Prostate gland (tissue), 2 donors: ENCODE measurements at regions not wholly inside any gene's neighbourhood (a gene's known extent, or its start where the extent isn't known, plus 50 kb on each side); places are given as distances from the start of the nearest gene placed in this dataset.

Experiments used
- DNase-seq: peaks from one replicate; pipeline ENCODE4 v3.0.0-alpha.2; 2019; ENCODE audit warnings: low spot score
- H3K27ac ChIP-seq, 2 donors: fragments of 200-600 bp; sonication (generic); 2 replicates each; pipeline ENCODE4 v1.5.1; 2017 to 2019
- H3K27me3 ChIP-seq: fragments of 200-600 bp; sonication (generic); replicated peaks from 2 replicates; pipeline ENCODE4 v1.5.1; 2019; ENCODE audit not compliant: insufficient read depth
- H3K36me3 ChIP-seq, 2 donors: fragments of 200-600 bp; sonication (generic); 1 replicate in 1 of 2; 2 replicates in 1 of 2; pipeline versions ENCODE4 v1.5.1 to v1.8.1; 2017 to 2019
- H3K4me1 ChIP-seq: fragments of 200-600 bp; sonication (generic); replicated peaks from 2 replicates; pipeline ENCODE4 v1.5.1; 2019
- H3K4me3 ChIP-seq, 2 donors: fragments of 200-600 bp; sonication (generic); 2 replicates each; pipeline ENCODE4 v1.5.1; 2017 to 2019
- H3K9me3 ChIP-seq: fragments of 200-600 bp; sonication (generic); 2 replicates; pipeline ENCODE4 v1.5.1; 2017
- POLR2A ChIP-seq: fragments of 450-650 bp; IDR thresholded peaks from one replicate; pipeline ENCODE4 v1.6.1; 2016; ENCODE audit warnings: antibody characterized with exemption, mild to moderate bottlenecking
- POLR2AphosphoS5 ChIP-seq: sonication (generic); formaldehyde crosslinking; IDR thresholded peaks from one replicate; pipeline ENCODE4 v1.6.1; 2017; ENCODE audit warnings: antibody characterized with exemption
- WGBS: methylation state at CpG from one replicate; pipeline ENCODE4 v1.1.5; 2018; 5-methylcytosine and 5-hydroxymethylcytosine counted together
- intact Hi-C: fragments of 100-400 bp; cut with DNase I; formaldehyde crosslinking; loops from one replicate; pipeline ENCODE4 v1.14.2; 2022
- TF ChIP-seq, protein P1 (sequence below), 4 experiments: fragments of 200-600 bp in 2 of 4; fragments of 450-650 bp in 2 of 4; sonication (generic) in 2 of 4; IDR thresholded peaks; 1 replicate in 3 of 4; 2 replicates in 1 of 4; pipeline ENCODE4 v1.5.1; 2016 to 2019; ENCODE audit warnings: antibody characterized with exemption in 4 of 4, mild to moderate bottlenecking in 2 of 4, moderate library complexity in 2 of 4

DNA sequence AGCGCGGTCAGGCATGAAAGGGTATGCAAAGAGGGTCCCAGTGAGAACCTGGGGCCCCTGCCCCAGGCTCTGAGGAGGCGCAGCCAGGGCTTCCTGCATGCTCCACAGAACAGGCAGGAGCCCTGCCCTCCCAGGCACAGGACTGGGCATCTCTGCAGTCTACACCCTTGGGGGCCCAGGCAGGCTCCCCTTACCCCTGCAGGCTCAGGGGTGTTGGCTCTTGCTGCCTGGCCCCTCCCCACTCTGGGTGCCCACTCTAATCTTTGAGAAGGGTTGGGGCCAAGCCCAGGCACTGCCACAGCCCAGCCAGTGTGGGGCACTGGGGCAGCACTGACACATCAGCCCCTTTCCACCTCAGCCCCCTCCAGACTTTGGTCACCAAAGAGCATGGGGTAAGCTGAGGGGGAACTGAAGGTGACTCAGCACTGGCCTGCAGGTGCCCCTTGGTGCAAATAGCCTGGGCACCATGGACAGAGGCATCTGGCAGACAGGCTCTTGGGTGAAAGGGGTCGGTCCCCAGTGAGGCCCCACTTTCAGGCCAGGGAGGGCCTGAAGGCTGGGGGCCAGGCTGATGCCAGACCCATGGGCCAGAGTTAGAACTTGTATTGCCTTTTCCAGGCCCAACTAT, 73.4 kb downstream of the NPAP1 start:
- Histone ChIP-seq H3K27me3 (no peaks in the 10 kb centered on the region), H3K27ac (no peak overlapping the region), H3K9me3 (no peaks in the 10 kb centered on the region), H3K4me3 (no peak overlapping the region), H3K4me1 (no peaks in the 10 kb centered on the region), H3K36me3 (no peaks in the 10 kb centered on the region)
- intact Hi-C loops: no loop called here
- WGBS: 93% methylated on average over 4 of the region's 4 CpGs
- DNase-seq: no peak
- TF ChIP-seq, protein P1, sequence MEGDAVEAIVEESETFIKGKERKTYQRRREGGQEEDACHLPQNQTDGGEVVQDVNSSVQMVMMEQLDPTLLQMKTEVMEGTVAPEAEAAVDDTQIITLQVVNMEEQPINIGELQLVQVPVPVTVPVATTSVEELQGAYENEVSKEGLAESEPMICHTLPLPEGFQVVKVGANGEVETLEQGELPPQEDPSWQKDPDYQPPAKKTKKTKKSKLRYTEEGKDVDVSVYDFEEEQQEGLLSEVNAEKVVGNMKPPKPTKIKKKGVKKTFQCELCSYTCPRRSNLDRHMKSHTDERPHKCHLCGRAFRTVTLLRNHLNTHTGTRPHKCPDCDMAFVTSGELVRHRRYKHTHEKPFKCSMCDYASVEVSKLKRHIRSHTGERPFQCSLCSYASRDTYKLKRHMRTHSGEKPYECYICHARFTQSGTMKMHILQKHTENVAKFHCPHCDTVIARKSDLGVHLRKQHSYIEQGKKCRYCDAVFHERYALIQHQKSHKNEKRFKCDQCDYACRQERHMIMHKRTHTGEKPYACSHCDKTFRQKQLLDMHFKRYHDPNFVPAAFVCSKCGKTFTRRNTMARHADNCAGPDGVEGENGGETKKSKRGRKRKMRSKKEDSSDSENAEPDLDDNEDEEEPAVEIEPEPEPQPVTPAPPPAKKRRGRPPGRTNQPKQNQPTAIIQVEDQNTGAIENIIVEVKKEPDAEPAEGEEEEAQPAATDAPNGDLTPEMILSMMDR (IDR thresholded peaks at IDR 0.05): no peak
- TF ChIP-seq POLR2AphosphoS5 (no peak), POLR2A (no peak)

DNA sequence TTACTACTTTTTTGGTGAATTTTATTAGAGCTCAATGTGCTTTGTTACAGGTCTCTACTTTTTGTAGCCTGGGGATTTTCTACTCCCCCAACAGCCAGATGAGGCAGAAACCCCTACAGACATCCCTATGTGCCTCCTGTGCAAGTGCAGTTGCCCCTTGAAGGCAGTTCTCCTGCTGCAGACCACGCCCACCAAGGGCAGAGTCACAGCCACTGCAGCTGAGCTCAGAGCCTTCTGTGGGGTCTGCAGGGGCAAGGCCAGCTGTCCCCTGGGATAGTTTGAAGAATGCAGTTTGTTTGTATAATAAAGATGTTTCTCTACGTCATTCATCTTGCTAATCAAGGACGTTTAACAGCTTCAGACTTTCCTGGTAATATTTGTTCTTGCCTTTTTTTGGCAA, 76.8 kb downstream of the NPAP1 start:
- intact Hi-C loops: no loop called here
- Histone ChIP-seq H3K9me3 (no peaks in the 10 kb centered on the region), H3K27me3 (no peaks in the 10 kb centered on the region), H3K4me3 (no peak overlapping the region), H3K27ac (no peak overlapping the region), H3K4me1 (no peaks in the 10 kb centered on the region), H3K36me3 (no peaks in the 10 kb centered on the region)
- TF ChIP-seq POLR2AphosphoS5 (no peak), POLR2A (no peak)
- TF ChIP-seq, protein P1 (IDR thresholded peaks at IDR 0.05): no peak
- 49% methylated on average over 3 of the region's 3 CpGs for WGBS
- no peak for DNase-seq

DNA sequence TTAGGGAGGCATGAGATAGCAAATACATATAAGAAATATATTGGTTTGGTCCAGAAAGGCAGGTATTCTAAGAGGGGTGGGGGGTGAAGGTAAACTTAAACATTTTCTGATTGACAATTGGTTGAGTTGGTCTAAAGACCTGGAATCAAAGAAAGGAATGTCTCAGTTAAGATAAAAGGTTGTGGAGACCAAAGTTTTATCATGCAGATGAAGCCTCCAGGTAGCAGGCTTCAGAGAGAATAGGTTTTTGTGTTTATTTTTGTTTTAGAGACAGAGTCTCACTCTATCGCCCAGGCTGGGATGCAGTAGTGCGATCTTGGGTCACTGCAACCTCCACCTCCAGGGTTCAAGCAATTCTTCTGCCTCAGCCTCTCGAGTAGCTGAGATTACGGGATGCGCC, 80.5 kb downstream of the NPAP1 start:
- no peak overlapping the region for H3K4me3 ChIP-seq
- TF ChIP-seq, protein P1 (IDR thresholded peaks at IDR 0.05): no peak
- no peak for TF ChIP-seq POLR2A
- no peak for TF ChIP-seq POLR2AphosphoS5
- DNase-seq: no peak
- H3K27me3 ChIP-seq: no peaks in the 10 kb centered on the region
- H3K9me3 ChIP-seq: no peaks in the 10 kb centered on the region
- H3K36me3 ChIP-seq: no peaks in the 10 kb centered on the region
- intact Hi-C loops: no loop called here
- H3K27ac ChIP-seq: no peak overlapping the region
- no peaks in the 10 kb centered on the region for H3K4me1 ChIP-seq
- WGBS: 86% methylated on average over 5 of the region's 5 CpGs

DNA sequence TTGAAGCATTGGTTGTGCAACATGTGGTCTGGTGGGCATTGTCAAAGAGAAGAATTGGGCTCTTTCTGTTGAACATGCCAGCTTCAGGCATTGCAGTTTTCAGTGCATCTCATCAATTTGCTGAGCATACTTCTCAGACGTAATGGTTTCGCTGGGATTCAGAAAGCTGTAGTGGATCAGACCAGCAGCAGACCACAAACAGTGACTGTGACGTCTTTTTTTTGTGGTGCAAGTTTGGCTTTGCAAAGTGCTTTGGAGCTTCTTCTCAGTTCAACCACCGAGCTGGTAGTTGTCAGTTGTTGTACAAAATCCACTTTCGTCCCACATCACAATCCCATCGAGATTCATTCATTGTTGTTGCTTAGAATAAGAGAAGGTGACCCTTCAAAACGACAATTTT, 84.5 kb downstream of the NPAP1 start:
- no peaks in the 10 kb centered on the region for H3K27me3 ChIP-seq
- intact Hi-C loops: no loop called here
- DNase-seq: no peak
- H3K9me3 ChIP-seq: no peaks in the 10 kb centered on the region
- no peaks in the 10 kb centered on the region for H3K36me3 ChIP-seq
- H3K4me1 ChIP-seq: no peaks in the 10 kb centered on the region
- TF ChIP-seq POLR2AphosphoS5: no peak
- TF ChIP-seq, protein P1 (IDR thresholded peaks at IDR 0.05): no peak
- TF ChIP-seq POLR2A: no peak
- no peak overlapping the region for H3K27ac ChIP-seq
- WGBS: 79% methylated on average over 7 of the region's 7 CpGs
- H3K4me3 ChIP-seq: no peak overlapping the region

DNA sequence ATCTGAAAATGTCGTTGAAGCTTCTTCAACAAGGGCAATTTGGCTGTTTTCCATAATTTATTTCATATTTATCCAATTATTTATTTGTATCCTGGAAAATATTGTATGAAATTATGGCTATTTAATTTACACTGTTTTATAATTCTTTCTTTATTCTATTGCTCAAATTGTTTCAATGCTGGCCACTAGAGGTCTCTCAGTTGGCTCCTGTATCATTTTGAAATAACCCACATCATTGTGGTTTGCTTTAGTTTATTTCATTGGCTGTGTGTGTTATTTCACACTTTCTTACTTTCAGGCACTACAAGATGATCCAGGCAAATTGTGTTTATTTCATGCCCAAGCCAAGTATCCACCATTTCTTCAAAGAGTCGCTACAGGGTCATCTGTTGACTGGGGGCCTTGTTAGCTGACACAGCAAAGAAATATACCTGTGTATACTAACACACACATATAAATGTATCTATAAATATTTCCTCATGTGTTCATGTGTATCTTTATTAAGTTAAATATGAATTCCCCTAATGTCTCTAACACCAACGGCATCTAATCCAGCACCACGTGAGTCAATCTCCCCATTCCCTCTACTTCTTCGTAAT, 86.2 kb downstream of the NPAP1 start:
- TF ChIP-seq POLR2A (no peak), POLR2AphosphoS5 (no peak)
- TF ChIP-seq, protein P1 (IDR thresholded peaks at IDR 0.05): peak in 2 of 4 experiments; percentile 17 to 28
- Histone ChIP-seq H3K4me1 (no peaks in the 10 kb centered on the region), H3K36me3 (no peaks in the 10 kb centered on the region), H3K4me3 (no peak overlapping the region), H3K9me3 (no peaks in the 10 kb centered on the region), H3K27me3 (no peaks in the 10 kb centered on the region), H3K27ac (no peak overlapping the region)
- 67% methylated on average over 5 of the region's 5 CpGs for WGBS
- intact Hi-C loops: no loop called here
- DNase-seq: no peak
